OCI-LY7 (cell line): ENCODE measurements at regions not wholly inside any gene's neighbourhood (a gene's known extent, or its start where the extent isn't known, plus 50 kb on each side); places are given as distances from the start of the nearest gene placed in this dataset.

Experiments
- BruUV-seq: library from RNA; stranded (reverse); fragments of 400-500 nt; replicated peaks from 2 replicates; lab custom pipeline; 2021; lab: Mats Ljungman, UMichigan
- CTCF ChIA-PET: fragments of 300-600 bp; sonication (Branson Sonifier 250); formaldehyde crosslinking; loops from one replicate; lab custom pipeline; 2022; ENCODE audit warnings: antibody characterized with exemption; ENCODE audit not compliant: unreplicated experiment; lab: Charles Lee
- POLR2A ChIA-PET: fragments of 300-600 bp; sonication (Branson Sonifier 250); formaldehyde crosslinking; loops from one replicate; lab custom pipeline; 2022; ENCODE audit warnings: antibody characterized with exemption; lab: Charles Lee
- DNase-seq: peaks from one replicate; pipeline ENCODE4 v3.0.0-alpha.2; 2015; ENCODE audit warnings: low spot score
- H2AFZ ChIP-seq: fragments of 200-600 bp; sonication (generic), shearing (Covaris generic); 2 replicates; pipeline ENCODE4 v1.6.1; 2014; ENCODE audit warnings: mild to moderate bottlenecking, antibody characterized with exemption, low read length, moderate library complexity
- H3K27ac ChIP-seq: fragments of 200-600 bp; sonication (generic); 2 replicates; pipeline ENCODE4 v1.5.1; 2014; ENCODE audit warnings: mixed run types, low read depth, mild to moderate bottlenecking, moderate library complexity, low read length, inconsistent platforms; ENCODE audit not compliant: poor library complexity, severe bottlenecking
- H3K36me3 ChIP-seq: fragments of 200-600 bp; sonication (generic); 2 replicates; pipeline ENCODE4 v1.6.1; 2014; ENCODE audit warnings: mild to moderate bottlenecking, antibody characterized with exemption, low read length, moderate library complexity, mixed read lengths; ENCODE audit not compliant: insufficient read depth
- H3K4me1 ChIP-seq: fragments of 200-600 bp; sonication (generic); 2 replicates; pipeline ENCODE4 v1.5.1; 2014; ENCODE audit warnings: mild to moderate bottlenecking, low read length; ENCODE audit not compliant: insufficient read depth, poor library complexity, severe bottlenecking
- H3K4me2 ChIP-seq: fragments of 200-600 bp; sonication (generic); 2 replicates; pipeline ENCODE4 v1.6.1; 2014; ENCODE audit warnings: mild to moderate bottlenecking, low read length
- H3K4me3 ChIP-seq: fragments of 200-600 bp; sonication (generic); 2 replicates; pipeline ENCODE4 v1.5.1; 2014; ENCODE audit warnings: mild to moderate bottlenecking, low read depth, low read length; ENCODE audit not compliant: poor library complexity, severe bottlenecking
- H3K79me2 ChIP-seq: fragments of 200-600 bp; sonication (generic); 2 replicates; pipeline ENCODE4 v1.6.1; 2016; ENCODE audit warnings: low read depth, mild to moderate bottlenecking, low read length, moderate library complexity, mixed read lengths; ENCODE audit not compliant: insufficient read depth
- H3K9me2 ChIP-seq: fragments of 200-600 bp; sonication (generic); 2 replicates; pipeline ENCODE4 v1.6.1; 2016; ENCODE audit warnings: mild to moderate bottlenecking, low read length, mixed read lengths; ENCODE audit not compliant: insufficient read depth
- H3K9me3 ChIP-seq: fragments of 200-600 bp; sonication (generic); 2 replicates; pipeline ENCODE4 v1.6.1; 2014; ENCODE audit warnings: mild to moderate bottlenecking, mixed run types, low read length, mixed read lengths
- H4K20me1 ChIP-seq: fragments of 200-600 bp; sonication (generic); 2 replicates; pipeline ENCODE4 v1.6.1; 2014; ENCODE audit warnings: mild to moderate bottlenecking, antibody characterized with exemption, low read length, moderate library complexity, mixed read lengths; ENCODE audit not compliant: insufficient read depth
- EZH2phosphoT487 ChIP-seq: fragments of 200-600 bp; sonication (generic); IDR thresholded peaks from 2 replicates; pipeline ENCODE4 v1.6.1; 2018; ENCODE audit warnings: low read depth, borderline replicate concordance, mild to moderate bottlenecking, mixed run types, antibody characterized with exemption, low read length, moderate library complexity, mixed read lengths
- intact Hi-C: fragments of 100-400 bp; cut with micrococcal nuclease; formaldehyde crosslinking; loops from one replicate; pipeline ENCODE4 v1.10.0; 2022; ENCODE audit not compliant: unreplicated experiment
- TF ChIP-seq, protein P1 (sequence below): fragments of 200-600 bp; sonication (generic); conservative IDR thresholded peaks from 2 replicates; pipeline ENCODE4 v1.5.1; 2014; ENCODE audit warnings: mild to moderate bottlenecking, antibody characterized with exemption, low read length, moderate library complexity, mixed read lengths

DNA sequence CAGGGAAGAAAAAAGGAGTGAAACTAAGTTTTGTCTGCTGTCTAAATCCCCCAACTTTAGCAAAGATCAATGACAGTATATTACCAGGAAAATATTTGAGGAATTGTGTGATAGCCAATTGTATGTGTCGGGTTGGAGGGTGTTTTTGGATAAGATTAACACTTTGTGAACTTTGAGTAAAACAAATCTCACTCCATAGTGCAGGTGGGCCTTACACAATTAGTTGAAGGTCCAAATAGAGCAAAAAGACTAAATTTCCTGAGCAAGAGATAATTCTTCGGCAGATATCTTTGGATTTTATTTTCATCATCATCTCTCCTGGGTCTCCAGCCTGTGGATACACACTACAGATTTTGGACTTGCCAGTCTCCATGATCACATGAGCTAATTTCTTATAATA is 152.8 kb upstream of the CWC22 start:
- TF ChIP-seq EZH2phosphoT487, result no peak
- TF ChIP-seq, protein P1, sequence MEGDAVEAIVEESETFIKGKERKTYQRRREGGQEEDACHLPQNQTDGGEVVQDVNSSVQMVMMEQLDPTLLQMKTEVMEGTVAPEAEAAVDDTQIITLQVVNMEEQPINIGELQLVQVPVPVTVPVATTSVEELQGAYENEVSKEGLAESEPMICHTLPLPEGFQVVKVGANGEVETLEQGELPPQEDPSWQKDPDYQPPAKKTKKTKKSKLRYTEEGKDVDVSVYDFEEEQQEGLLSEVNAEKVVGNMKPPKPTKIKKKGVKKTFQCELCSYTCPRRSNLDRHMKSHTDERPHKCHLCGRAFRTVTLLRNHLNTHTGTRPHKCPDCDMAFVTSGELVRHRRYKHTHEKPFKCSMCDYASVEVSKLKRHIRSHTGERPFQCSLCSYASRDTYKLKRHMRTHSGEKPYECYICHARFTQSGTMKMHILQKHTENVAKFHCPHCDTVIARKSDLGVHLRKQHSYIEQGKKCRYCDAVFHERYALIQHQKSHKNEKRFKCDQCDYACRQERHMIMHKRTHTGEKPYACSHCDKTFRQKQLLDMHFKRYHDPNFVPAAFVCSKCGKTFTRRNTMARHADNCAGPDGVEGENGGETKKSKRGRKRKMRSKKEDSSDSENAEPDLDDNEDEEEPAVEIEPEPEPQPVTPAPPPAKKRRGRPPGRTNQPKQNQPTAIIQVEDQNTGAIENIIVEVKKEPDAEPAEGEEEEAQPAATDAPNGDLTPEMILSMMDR, result no peak
- no peaks in the 10 kb centered on the region for H4K20me1 ChIP-seq
- ChIA-PET CTCF (no interaction called here), POLR2A (no interaction called here)
- H3K79me2 ChIP-seq, result no peaks in the 10 kb centered on the region
- H3K9me2 ChIP-seq, result no peaks in the 10 kb centered on the region
- no peak overlapping the region for H2AFZ ChIP-seq
- DNase-seq, result no peak
- H3K9me3 ChIP-seq, result no peaks in the 10 kb centered on the region
- no peaks in the 10 kb centered on the region for H3K4me1 ChIP-seq
- no peak overlapping the region for H3K4me2 ChIP-seq
- H3K27ac ChIP-seq, result no peak overlapping the region
- BruUV-seq, result no TSS peak
- intact Hi-C loops, result no loop called here
- no peak overlapping the region for H3K4me3 ChIP-seq
- no peaks in the 10 kb centered on the region for H3K36me3 ChIP-seq

- BruUV-seq, result no TSS peak
- Histone ChIP-seq H2AFZ (no peak overlapping the region), H3K4me2 (no peak overlapping the region), H3K9me3 (no peaks in the 10 kb centered on the region), H3K79me2 (no peaks in the 10 kb centered on the region), H3K9me2 (no peaks in the 10 kb centered on the region), H4K20me1 (no peaks in the 10 kb centered on the region), H3K4me3 (no peak overlapping the region), H3K4me1 (no peaks in the 10 kb centered on the region), H3K27ac (no peak overlapping the region), H3K36me3 (no peaks in the 10 kb centered on the region)
- no peak for TF ChIP-seq EZH2phosphoT487
- TF ChIP-seq, protein P1, result no peak
- ChIA-PET POLR2A (no interaction called here), CTCF (no interaction called here)
- intact Hi-C loops, result no loop called here
- DNase-seq, result no peak
These were observed 151.9 kb upstream of the CWC22 start for GRCh38 chr2:180158961-180159360.

GRCh38 chr2:180156651-180157050 is 149.6 kb upstream of the CWC22 start:
- ChIA-PET POLR2A (interaction anchor here (1.1 kb wide), 1 partner anchor 56 kb away, joined by 4 read pairs; no protein-coding TSS in a partner anchor), CTCF (no interaction called here)
- no TSS peak for BruUV-seq
- no peaks in the 10 kb centered on the region for H3K9me2 ChIP-seq
- H3K4me1 ChIP-seq, result no peaks in the 10 kb centered on the region
- no peaks in the 10 kb centered on the region for H4K20me1 ChIP-seq
- H3K27ac ChIP-seq, result no peak overlapping the region
- H3K36me3 ChIP-seq, result no peaks in the 10 kb centered on the region
- no peak overlapping the region for H3K4me2 ChIP-seq
- DNase-seq, result no peak
- no peak overlapping the region for H3K4me3 ChIP-seq
- no peaks in the 10 kb centered on the region for H3K79me2 ChIP-seq
- no peak overlapping the region for H2AFZ ChIP-seq
- no peak for TF ChIP-seq EZH2phosphoT487
- TF ChIP-seq, protein P1, result no peak
- intact Hi-C loops, result no loop called here
- H3K9me3 ChIP-seq, result no peaks in the 10 kb centered on the region
